PFSK-1 (cell line): ENCODE measurements at regions not wholly inside any gene's neighbourhood (a gene's known extent, or its start where the extent isn't known, plus 50 kb on each side); places are given as distances from the start of the nearest gene placed in this dataset.

Experiments
- FOXP2 ChIP-seq: optimal IDR thresholded peaks from 2 replicates; pipeline ENCODE3; 2011; ENCODE audit warnings: borderline replicate concordance, control low read depth, inconsistent platforms; ENCODE audit not compliant: insufficient read depth; ENCODE audit errors: extremely low read length, extremely low read depth
- POLR2AphosphoS5 ChIP-seq: IDR thresholded peaks from 2 replicates; pipeline ENCODE4 v1.6.1; 2012; ENCODE audit warnings: low read depth, mild to moderate bottlenecking, control low read depth, low read length, moderate library complexity
- SIN3A ChIP-seq: IDR thresholded peaks from 2 replicates; pipeline ENCODE4 v1.6.1; 2012; ENCODE audit warnings: mild to moderate bottlenecking, low read length, moderate library complexity, borderline replicate concordance; ENCODE audit not compliant: insufficient read depth
- TAF1 ChIP-seq: IDR thresholded peaks from 2 replicates; pipeline ENCODE4 v1.6.1; 2012; ENCODE audit warnings: low read length, control low read depth, borderline replicate concordance; ENCODE audit not compliant: insufficient read depth
- TF ChIP-seq, protein P1 (sequence below), 2 experiments: IDR thresholded peaks; 2 replicates each; pipeline versions ENCODE4 v1.6.1 to v1.8.0; 2011 to 2012; ENCODE audit warnings: low read depth in 2 of 2, low read length in 2 of 2, control low read depth in 1 of 2, inconsistent platforms in 1 of 2, mild to moderate bottlenecking in 1 of 2, moderate library complexity in 1 of 2; ENCODE audit not compliant: insufficient read depth in 1 of 2

DNA sequence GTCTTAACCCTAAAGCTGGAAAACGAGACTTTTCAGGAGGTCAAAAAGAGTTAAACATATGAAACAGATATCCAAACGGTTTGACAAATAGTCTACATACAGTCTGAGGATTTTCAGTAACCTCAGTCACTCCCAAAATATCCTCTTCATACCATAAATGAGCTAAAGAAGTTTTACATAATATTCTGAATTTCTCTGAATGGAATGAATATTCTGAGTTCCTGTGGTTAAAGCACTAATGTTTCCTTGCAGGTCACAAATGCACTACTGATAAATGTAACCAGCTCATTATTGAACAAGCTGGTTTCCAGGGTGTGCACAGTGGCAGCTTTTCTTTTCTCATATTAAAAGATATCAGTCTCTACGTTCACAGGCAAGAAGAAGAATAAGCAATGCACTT is 137.4 kb upstream of the POU1F1 start:
- TF ChIP-seq, protein P1, sequence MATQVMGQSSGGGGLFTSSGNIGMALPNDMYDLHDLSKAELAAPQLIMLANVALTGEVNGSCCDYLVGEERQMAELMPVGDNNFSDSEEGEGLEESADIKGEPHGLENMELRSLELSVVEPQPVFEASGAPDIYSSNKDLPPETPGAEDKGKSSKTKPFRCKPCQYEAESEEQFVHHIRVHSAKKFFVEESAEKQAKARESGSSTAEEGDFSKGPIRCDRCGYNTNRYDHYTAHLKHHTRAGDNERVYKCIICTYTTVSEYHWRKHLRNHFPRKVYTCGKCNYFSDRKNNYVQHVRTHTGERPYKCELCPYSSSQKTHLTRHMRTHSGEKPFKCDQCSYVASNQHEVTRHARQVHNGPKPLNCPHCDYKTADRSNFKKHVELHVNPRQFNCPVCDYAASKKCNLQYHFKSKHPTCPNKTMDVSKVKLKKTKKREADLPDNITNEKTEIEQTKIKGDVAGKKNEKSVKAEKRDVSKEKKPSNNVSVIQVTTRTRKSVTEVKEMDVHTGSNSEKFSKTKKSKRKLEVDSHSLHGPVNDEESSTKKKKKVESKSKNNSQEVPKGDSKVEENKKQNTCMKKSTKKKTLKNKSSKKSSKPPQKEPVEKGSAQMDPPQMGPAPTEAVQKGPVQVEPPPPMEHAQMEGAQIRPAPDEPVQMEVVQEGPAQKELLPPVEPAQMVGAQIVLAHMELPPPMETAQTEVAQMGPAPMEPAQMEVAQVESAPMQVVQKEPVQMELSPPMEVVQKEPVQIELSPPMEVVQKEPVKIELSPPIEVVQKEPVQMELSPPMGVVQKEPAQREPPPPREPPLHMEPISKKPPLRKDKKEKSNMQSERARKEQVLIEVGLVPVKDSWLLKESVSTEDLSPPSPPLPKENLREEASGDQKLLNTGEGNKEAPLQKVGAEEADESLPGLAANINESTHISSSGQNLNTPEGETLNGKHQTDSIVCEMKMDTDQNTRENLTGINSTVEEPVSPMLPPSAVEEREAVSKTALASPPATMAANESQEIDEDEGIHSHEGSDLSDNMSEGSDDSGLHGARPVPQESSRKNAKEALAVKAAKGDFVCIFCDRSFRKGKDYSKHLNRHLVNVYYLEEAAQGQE (IDR thresholded peaks at IDR 0.05; ENCODE audit: insufficient read depth in 1 of 2, low read depth in 2 of 2, low read length in 2 of 2), result no peak
- TF ChIP-seq TAF1, result no peak

DNA sequence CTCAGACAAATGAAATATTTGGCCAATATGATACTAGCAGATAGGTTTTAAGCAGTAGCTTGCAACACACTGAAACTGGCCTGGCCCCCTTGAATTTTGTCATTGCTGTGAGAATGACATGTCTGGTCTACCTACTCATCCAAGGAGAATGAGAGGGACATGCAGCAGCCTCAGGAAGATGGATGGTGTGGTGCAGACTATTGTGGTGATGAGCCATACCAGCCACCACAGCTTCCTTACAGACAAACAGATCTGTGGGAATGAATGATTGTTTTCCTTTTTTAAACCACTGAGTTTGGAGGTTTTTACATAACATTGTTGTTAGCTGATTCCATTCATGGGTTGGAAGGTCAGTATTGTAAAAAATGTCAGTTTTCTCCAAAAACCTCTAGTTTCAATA is 133.7 kb upstream of the POU1F1 start:
- TF ChIP-seq, protein P1 (IDR thresholded peaks at IDR 0.05; ENCODE audit: insufficient read depth in 1 of 2, low read depth in 2 of 2, low read length in 2 of 2), result no peak
- TF ChIP-seq POLR2AphosphoS5 (no peak), SIN3A (no peak), FOXP2 (no peak), TAF1 (no peak)

DNA sequence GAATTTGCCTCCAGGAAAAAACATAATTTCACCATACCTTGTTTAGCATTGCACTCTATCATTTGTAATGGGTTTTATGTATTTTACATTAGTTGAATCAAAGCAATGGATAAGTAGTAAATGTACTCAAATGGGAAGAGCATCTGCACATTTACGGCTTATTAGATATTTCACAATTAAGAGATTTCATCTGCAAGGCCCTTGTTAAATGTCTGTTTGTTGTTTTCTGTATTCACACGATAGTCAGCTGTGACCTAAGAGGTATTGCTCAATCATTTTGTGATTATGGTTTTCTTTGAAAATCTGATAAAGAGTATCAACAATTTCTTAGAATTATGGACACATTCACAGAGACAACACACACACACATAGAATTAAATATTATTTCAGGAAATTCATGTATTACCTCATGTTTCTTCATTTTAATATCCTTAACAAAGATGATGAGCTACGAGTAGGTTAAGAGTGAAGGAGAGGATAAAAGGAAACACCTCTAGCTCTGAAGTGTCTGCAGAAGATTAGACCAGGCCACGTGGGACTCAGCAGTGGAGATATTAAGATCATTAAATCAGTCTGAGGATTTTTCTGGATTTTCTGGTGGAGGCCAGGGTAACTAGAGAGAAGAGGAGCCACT is 121.9 kb upstream of the POU1F1 start:
- TF ChIP-seq, protein P1 (IDR thresholded peaks at IDR 0.05; ENCODE audit: insufficient read depth in 1 of 2, low read depth in 2 of 2, low read length in 2 of 2), result no peak
- TF ChIP-seq FOXP2 (no peak), SIN3A (no peak), POLR2AphosphoS5 (no peak), TAF1 (no peak)

DNA sequence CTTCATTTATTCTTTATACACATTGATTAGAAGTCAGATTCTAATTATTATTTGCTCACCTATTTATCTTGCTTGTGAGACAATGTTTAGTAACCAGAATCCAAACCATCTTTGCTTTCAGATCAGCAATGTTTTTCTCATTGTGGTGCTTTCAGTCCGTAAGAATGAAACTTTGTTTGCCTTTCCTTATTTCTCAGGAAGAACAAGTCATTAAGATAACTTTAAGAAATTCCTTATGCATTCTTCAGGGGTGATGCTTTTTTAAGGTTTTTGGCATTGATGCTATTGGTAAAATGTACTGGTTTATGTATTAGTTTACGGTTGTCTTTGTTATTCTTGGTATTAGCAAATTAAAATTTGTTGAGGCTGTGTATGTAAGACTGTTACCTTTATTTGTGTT is 120.8 kb upstream of the POU1F1 start:
- no peak for TF ChIP-seq POLR2AphosphoS5
- no peak for TF ChIP-seq TAF1
- TF ChIP-seq SIN3A, result no peak
- TF ChIP-seq, protein P1 (IDR thresholded peaks at IDR 0.05; ENCODE audit: insufficient read depth in 1 of 2, low read depth in 2 of 2, low read length in 2 of 2), result no peak
- TF ChIP-seq FOXP2, result no peak

DNA sequence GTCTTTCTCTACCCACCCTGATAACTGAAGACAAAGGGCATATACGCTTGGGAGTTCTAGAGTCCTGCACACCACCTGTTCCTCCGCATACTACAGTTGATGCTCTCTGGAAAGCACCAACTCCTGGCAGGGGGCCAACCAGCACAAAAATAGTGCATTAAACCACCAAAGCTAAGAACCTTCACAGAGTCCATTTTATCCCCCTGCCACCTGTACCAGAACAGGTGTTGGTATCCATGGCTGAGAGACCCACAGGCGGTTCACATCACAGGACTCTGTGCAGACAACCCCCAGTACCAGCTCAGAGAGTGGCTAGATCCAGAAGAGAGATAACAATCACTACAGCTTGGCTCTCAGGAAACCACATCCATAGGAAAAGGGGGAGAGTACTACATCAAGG is 114.4 kb upstream of the POU1F1 start:
- TF ChIP-seq POLR2AphosphoS5 (no peak), TAF1 (no peak), SIN3A (no peak), FOXP2 (no peak)
- TF ChIP-seq, protein P1 (IDR thresholded peaks at IDR 0.05; ENCODE audit: insufficient read depth in 1 of 2, low read depth in 2 of 2, low read length in 2 of 2), result no peak
